ENCODE measurements at regions not wholly inside any gene's neighbourhood (a gene's known extent, or its start where the extent isn't known, plus 50 kb on each side); places are given as distances from the start of the nearest gene placed in this dataset.

DNA sequence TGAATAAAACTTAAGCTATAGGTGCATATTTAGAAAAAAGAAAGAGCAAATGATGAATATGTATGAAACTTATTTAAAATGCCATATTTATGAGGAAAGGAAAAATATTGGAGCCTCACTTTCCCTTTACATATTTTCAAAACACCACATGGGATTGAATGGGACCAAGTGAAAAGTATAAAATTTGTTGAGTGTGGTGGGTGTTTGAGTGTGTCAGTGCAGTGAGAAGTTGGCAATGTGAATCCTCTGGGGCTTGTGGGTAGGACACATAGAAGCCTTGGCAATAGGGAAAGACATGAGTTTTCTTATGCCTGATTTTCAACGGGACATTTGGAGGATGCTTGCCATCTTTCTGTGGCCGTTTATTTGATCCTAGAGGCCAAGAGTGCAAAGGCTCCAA lies 502.2 kb upstream of the CELF4 start:
- Histone ChIP-seq H2AFZ (no peak overlapping the region), H3F3A (replicated peaks; ENCODE audit: low read depth) (no peaks in the 10 kb centered on the region), H3K27ac (ENCODE audit: low read depth) (no peak overlapping the region), H4K20me1 (replicated peaks; ENCODE audit: insufficient read depth) (no peaks in the 10 kb centered on the region), H3K79me2 (replicated peaks; ENCODE audit: insufficient read depth) (no peaks in the 10 kb centered on the region), H3K4me1 (ENCODE audit: insufficient read depth) (no peaks in the 10 kb centered on the region), H3K27me3 (ENCODE audit: insufficient read depth) (no peaks in the 10 kb centered on the region), H3K9me2 (ENCODE audit: insufficient read depth) (peaks cover 10% of the 10 kb centered on the region), H3K36me3 (ENCODE audit: insufficient read depth) (no peaks in the 10 kb centered on the region), H3K4me3 (no peak overlapping the region), H3K4me2 (no peak overlapping the region)
- H3K27ac Mint-ChIP-seq, result no peak overlapping the region
- H3K36me3 Mint-ChIP-seq (ENCODE audit: low read depth), result no peaks in the 10 kb centered on the region
- H3K9me3 Mint-ChIP-seq, result peaks cover 3% of the 10 kb centered on the region; the same call in 1 of the 3 replicates
- ATAC-seq (no peak), DNase-seq (ENCODE audit: low spot score) (no peak)
- no peaks in the 10 kb centered on the region for H3K4me1 Mint-ChIP-seq
- TF ChIP-seq STAT1 (IDR thresholded peaks at IDR 0.05; ENCODE audit: unreplicated experiment) (no peak), JUNB (IDR thresholded peaks at IDR 0.05; ENCODE audit: unreplicated experiment) (no peak), EZH2 (IDR thresholded peaks at IDR 0.05; ENCODE audit: low read depth, unreplicated experiment) (no peak), ZNF331 (CRISPR knock-in tag; IDR thresholded peaks at IDR 0.05; ENCODE audit: low read depth) (no peak)
- no peak overlapping the region for H3K4me3 Mint-ChIP-seq
- H3K27me3 Mint-ChIP-seq (ENCODE audit: insufficient read depth, low read depth, poor library complexity), result no peaks in the 10 kb centered on the region

DNA sequence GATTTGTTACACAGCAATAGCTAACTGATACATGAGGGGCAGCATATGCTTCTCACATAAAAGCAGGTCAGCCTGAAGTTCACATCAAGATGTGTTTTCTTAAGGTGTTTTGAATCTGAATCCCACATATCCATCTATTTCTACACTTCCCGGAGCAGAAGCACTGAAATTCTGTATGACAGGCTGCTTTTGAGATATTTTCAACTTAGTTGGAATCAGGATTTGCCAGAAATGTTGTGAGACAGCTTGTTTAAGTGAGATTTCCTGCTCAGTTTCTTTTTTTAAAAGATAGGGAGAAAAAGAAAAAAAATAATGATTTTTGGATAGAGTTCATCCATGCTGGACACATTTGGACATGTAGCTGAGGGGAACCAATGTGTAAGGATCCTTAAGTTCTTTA lies 501.5 kb upstream of the CELF4 start:
- H4K20me1 ChIP-seq (replicated peaks; ENCODE audit: insufficient read depth), result no peaks in the 10 kb centered on the region
- H3K4me1 ChIP-seq (ENCODE audit: insufficient read depth), result no peaks in the 10 kb centered on the region
- no peak overlapping the region for H2AFZ ChIP-seq
- no peaks in the 10 kb centered on the region for H3K79me2 ChIP-seq (replicated peaks; ENCODE audit: insufficient read depth)
- H3K36me3 ChIP-seq (ENCODE audit: insufficient read depth), result no peaks in the 10 kb centered on the region
- DNase-seq (ENCODE audit: low spot score) (no peak), ATAC-seq (no peak)
- H3F3A ChIP-seq (replicated peaks; ENCODE audit: low read depth), result no peaks in the 10 kb centered on the region
- H3K27me3 ChIP-seq (ENCODE audit: insufficient read depth), result no peaks in the 10 kb centered on the region
- H3K4me3 ChIP-seq, result no peak overlapping the region
- H3K9me3 Mint-ChIP-seq, result peaks cover 3% of the 10 kb centered on the region; the same call in 1 of the 3 replicates
- H3K36me3 Mint-ChIP-seq (ENCODE audit: low read depth), result no peaks in the 10 kb centered on the region
- no peak overlapping the region for H3K4me3 Mint-ChIP-seq
- no peak overlapping the region for H3K4me2 ChIP-seq
- H3K27ac ChIP-seq (ENCODE audit: low read depth), result no peak overlapping the region
- peaks cover 11% of the 10 kb centered on the region for H3K9me2 ChIP-seq (ENCODE audit: insufficient read depth)
- H3K27ac Mint-ChIP-seq, result no peak overlapping the region
- no peaks in the 10 kb centered on the region for H3K27me3 Mint-ChIP-seq (ENCODE audit: insufficient read depth, low read depth, poor library complexity)
- no peaks in the 10 kb centered on the region for H3K4me1 Mint-ChIP-seq
- TF ChIP-seq EZH2 (IDR thresholded peaks at IDR 0.05; ENCODE audit: low read depth, unreplicated experiment) (no peak), ZNF114 (CRISPR knock-in tag; IDR thresholded peaks at IDR 0.05) (no peak), CREB1 (CRISPR knock-in tag; IDR thresholded peaks at IDR 0.05; ENCODE audit: low read depth) (no peak), CTCF (conservative IDR thresholded peaks at IDR 0.05; ENCODE audit: low read depth in 2 of 2) (no peak), STAT1 (IDR thresholded peaks at IDR 0.05; ENCODE audit: unreplicated experiment) (no peak), EZH2phosphoT487 (IDR thresholded peaks at IDR 0.05; ENCODE audit: unreplicated experiment) (no peak), ZNF331 (CRISPR knock-in tag; IDR thresholded peaks at IDR 0.05; ENCODE audit: low read depth) (no peak), ZNF462 (CRISPR knock-in tag; IDR thresholded peaks at IDR 0.05) (no peak)
- TF ChIP-seq, protein P1, sequence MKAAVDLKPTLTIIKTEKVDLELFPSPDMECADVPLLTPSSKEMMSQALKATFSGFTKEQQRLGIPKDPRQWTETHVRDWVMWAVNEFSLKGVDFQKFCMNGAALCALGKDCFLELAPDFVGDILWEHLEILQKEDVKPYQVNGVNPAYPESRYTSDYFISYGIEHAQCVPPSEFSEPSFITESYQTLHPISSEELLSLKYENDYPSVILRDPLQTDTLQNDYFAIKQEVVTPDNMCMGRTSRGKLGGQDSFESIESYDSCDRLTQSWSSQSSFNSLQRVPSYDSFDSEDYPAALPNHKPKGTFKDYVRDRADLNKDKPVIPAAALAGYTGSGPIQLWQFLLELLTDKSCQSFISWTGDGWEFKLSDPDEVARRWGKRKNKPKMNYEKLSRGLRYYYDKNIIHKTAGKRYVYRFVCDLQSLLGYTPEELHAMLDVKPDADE (IDR thresholded peaks at IDR 0.05), result no peak

All from GM23338 (cell line).